ENCODE measurements at regions not wholly inside any gene's neighbourhood (a gene's known extent, or its start where the extent isn't known, plus 50 kb on each side); places are given as distances from the start of the nearest gene placed in this dataset.
"Not testable (repeated sequence)": the region's sequence is repeated elsewhere in the genome, so short reads cannot be mapped to it uniquely, and the experiment has no call there.

- DNase-seq (peak; percentile 37), ATAC-seq (peak; percentile 91)
- H3K79me2 ChIP-seq (ENCODE audit: low read length): no peaks in the 10 kb centered on the region
- no peak overlapping the region for H3K4me2 ChIP-seq (ENCODE audit: low read length)
- H3K9ac ChIP-seq (ENCODE audit: low read length): no peak overlapping the region
- intact Hi-C loops (cut with micrococcal nuclease): no loop called here
- no peaks in the 10 kb centered on the region for H3K27me3 ChIP-seq (ENCODE audit: low read length)
- H3K27ac ChIP-seq (ENCODE audit: low read length): no peak overlapping the region
- H3K9me3 ChIP-seq (ENCODE audit: low read length): no peaks in the 10 kb centered on the region
- H3K36me3 ChIP-seq (ENCODE audit: low read depth, low read length): peaks cover 8% of the 10 kb centered on the region; the same call in 1 of the 2 replicates
- H3K4me3 ChIP-seq (ENCODE audit: low read length): no peak overlapping the region
- no peaks in the 10 kb centered on the region for H3K9me2 ChIP-seq (replicated peaks; ENCODE audit: low read length)
- no TSS peak for BruUV-seq (replicated peaks)
- TF ChIP-seq EZH2 (IDR thresholded peaks at IDR 0.05; ENCODE audit: low read length, unreplicated experiment) (no peak), EZH2phosphoT487 (IDR thresholded peaks at IDR 0.05; ENCODE audit: borderline replicate concordance, low read length) (no peak), CTCF (conservative IDR thresholded peaks at IDR 0.05; ENCODE audit: low read depth, low read length) (no peak)
- no peaks in the 10 kb centered on the region; the same call in 1 of the 2 replicates for H3K4me1 ChIP-seq (ENCODE audit: insufficient read depth, low read length)
- POLR2A ChIA-PET (ENCODE audit: unreplicated experiment): interaction anchor here (0.5 to 0.8 kb wide), 3 partner anchors 80 to 476 kb away, joined by 4 to 10 read pairs (median 8); no protein-coding TSS in a partner anchor
- H2AFZ ChIP-seq (ENCODE audit: low read length): no peak overlapping the region
- CTCF ChIA-PET: no interaction called here
- H3F3A ChIP-seq (ENCODE audit: low read length, unreplicated experiment): no peaks in the 10 kb centered on the region
- no peaks in the 10 kb centered on the region for H4K20me1 ChIP-seq (ENCODE audit: low read length)
Measured at GRCh38 chr7:66542528-66543269, 86.0 kb upstream of the KCTD7 start.

DNA sequence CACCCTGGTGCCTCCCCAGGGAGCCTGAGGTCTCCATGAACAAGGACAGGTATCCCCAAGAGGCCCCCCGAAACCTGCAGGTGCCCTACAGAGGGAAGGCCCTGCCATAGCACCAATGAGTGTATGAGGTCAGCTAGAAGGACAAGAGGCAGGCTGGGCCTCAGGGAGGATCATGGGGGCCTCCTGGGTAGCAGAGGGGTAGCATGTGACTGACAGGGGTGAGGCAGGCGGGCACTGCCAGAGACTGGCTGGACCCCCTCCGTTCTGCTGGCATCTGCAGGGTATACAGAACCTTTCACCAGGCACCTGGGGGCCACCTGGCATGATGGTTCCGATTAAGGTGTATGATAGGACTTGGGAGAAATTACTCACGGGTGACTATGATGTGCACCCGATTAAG is 79.2 kb upstream of the KCTD7 start:
- no peaks in the 10 kb centered on the region for H3F3A ChIP-seq (ENCODE audit: low read length, unreplicated experiment)
- no peak overlapping the region for H3K27ac ChIP-seq (ENCODE audit: low read length)
- no peak overlapping the region for H3K4me3 ChIP-seq (ENCODE audit: low read length)
- no peak for TF ChIP-seq EZH2phosphoT487 (IDR thresholded peaks at IDR 0.05; ENCODE audit: borderline replicate concordance, low read length)
- no peak for TF ChIP-seq CTCF (conservative IDR thresholded peaks at IDR 0.05; ENCODE audit: low read depth, low read length)
- no peak for TF ChIP-seq EZH2 (IDR thresholded peaks at IDR 0.05; ENCODE audit: low read length, unreplicated experiment)
- no peak overlapping the region for H2AFZ ChIP-seq (ENCODE audit: low read length)
- intact Hi-C loops (cut with micrococcal nuclease): no loop called here
- no peak overlapping the region for H3K4me2 ChIP-seq (ENCODE audit: low read length)
- POLR2A ChIA-PET (ENCODE audit: unreplicated experiment): no interaction called here
- no peak overlapping the region for H3K9ac ChIP-seq (ENCODE audit: low read length)
- H3K36me3 ChIP-seq (ENCODE audit: low read depth, low read length): peaks cover 15% of the 10 kb centered on the region
- DNase-seq (no peak), ATAC-seq (no peak)
- peaks cover 5% of the 10 kb centered on the region; the same call in 1 of the 2 replicates for H3K4me1 ChIP-seq (ENCODE audit: insufficient read depth, low read length)
- no peaks in the 10 kb centered on the region for H3K9me2 ChIP-seq (replicated peaks; ENCODE audit: low read length)
- H3K27me3 ChIP-seq (ENCODE audit: low read length): no peaks in the 10 kb centered on the region
- H3K9me3 ChIP-seq (ENCODE audit: low read length): no peaks in the 10 kb centered on the region
- BruUV-seq (replicated peaks): no TSS peak
- CTCF ChIA-PET: no interaction called here
- no peaks in the 10 kb centered on the region for H4K20me1 ChIP-seq (ENCODE audit: low read length)
- no peaks in the 10 kb centered on the region for H3K79me2 ChIP-seq (ENCODE audit: low read length)

DNA sequence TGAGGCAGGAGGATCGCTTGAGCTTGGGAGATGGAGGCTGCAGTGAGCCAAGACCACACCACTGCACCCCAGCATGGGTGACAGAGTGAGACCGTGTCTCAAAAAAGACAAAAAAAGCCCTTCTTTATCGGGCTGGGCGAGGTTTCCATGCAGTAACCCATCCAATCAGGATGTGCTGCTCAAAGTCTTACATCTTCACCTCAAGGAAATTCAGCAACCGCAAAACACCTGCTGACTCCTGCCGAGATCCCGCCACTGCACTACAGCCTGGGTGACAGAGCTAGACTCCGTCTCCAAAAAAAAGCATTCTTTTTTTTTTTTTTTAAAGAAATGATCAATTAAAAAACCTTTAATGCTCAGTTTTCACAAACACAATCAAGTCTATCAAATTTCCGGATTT is 75.7 kb upstream of the KCTD7 start:
- H3K4me3 ChIP-seq (ENCODE audit: low read length): no peak overlapping the region
- no peaks in the 10 kb centered on the region for H3K27me3 ChIP-seq (ENCODE audit: low read length)
- no TSS peak for BruUV-seq (replicated peaks)
- ATAC-seq (no peak), DNase-seq (no peak)
- intact Hi-C loops (cut with micrococcal nuclease): no loop called here
- H3K27ac ChIP-seq (ENCODE audit: low read length): peak overlapping the region; percentile 51
- no peaks in the 10 kb centered on the region for H4K20me1 ChIP-seq (ENCODE audit: low read length)
- ChIA-PET CTCF (no interaction called here), POLR2A (ENCODE audit: unreplicated experiment) (no interaction called here)
- no peak overlapping the region for H2AFZ ChIP-seq (ENCODE audit: low read length)
- TF ChIP-seq EZH2 (IDR thresholded peaks at IDR 0.05; ENCODE audit: low read length, unreplicated experiment): no peak
- TF ChIP-seq CTCF (conservative IDR thresholded peaks at IDR 0.05; ENCODE audit: low read depth, low read length): no peak
- no peak for TF ChIP-seq EZH2phosphoT487 (IDR thresholded peaks at IDR 0.05; ENCODE audit: borderline replicate concordance, low read length)
- H3K4me2 ChIP-seq (ENCODE audit: low read length): no peak overlapping the region
- H3K36me3 ChIP-seq (ENCODE audit: low read depth, low read length): peaks cover 12% of the 10 kb centered on the region
- no peaks in the 10 kb centered on the region for H3K9me3 ChIP-seq (ENCODE audit: low read length)
- H3K9ac ChIP-seq (ENCODE audit: low read length): no peak overlapping the region
- no peaks in the 10 kb centered on the region for H3K9me2 ChIP-seq (replicated peaks; ENCODE audit: low read length)
- H3K4me1 ChIP-seq (ENCODE audit: insufficient read depth, low read length): peaks cover 5% of the 10 kb centered on the region; the same call in 1 of the 2 replicates
- no peaks in the 10 kb centered on the region for H3F3A ChIP-seq (ENCODE audit: low read length, unreplicated experiment)
- no peaks in the 10 kb centered on the region for H3K79me2 ChIP-seq (ENCODE audit: low read length)

GRCh38 chr7:66553675-66554074 is 75.0 kb upstream of the KCTD7 start:
- intact Hi-C loops (cut with micrococcal nuclease); ATAC-seq; H4K20me1 ChIP-seq (ENCODE audit: low read length); BruUV-seq (replicated peaks); DNase-seq; POLR2A ChIA-PET (ENCODE audit: unreplicated experiment); H3K9me3 ChIP-seq (ENCODE audit: low read length); H3K9me2 ChIP-seq (replicated peaks; ENCODE audit: low read length); CTCF ChIA-PET; H3K9ac ChIP-seq (ENCODE audit: low read length); H3K27me3 ChIP-seq (ENCODE audit: low read length); H3K4me2 ChIP-seq (ENCODE audit: low read length); H3K4me3 ChIP-seq (ENCODE audit: low read length); H3K27ac ChIP-seq (ENCODE audit: low read length); H3F3A ChIP-seq (ENCODE audit: low read length, unreplicated experiment); H3K79me2 ChIP-seq (ENCODE audit: low read length); H2AFZ ChIP-seq (ENCODE audit: low read length); H3K4me1 ChIP-seq (ENCODE audit: insufficient read depth, low read length): not testable (repeated sequence)
- H3K36me3 ChIP-seq (ENCODE audit: low read depth, low read length): peaks cover 17% of the 10 kb centered on the region
